ENCODE measurements at regions not wholly inside any gene's neighbourhood (a gene's known extent, or its start where the extent isn't known, plus 50 kb on each side); places are given as distances from the start of the nearest gene placed in this dataset.

GRCh38 chr2:57563015-57563414 lies 483.6 kb upstream of the VRK2 start:
- H3K4me3 ChIP-seq (replicated peaks; ENCODE audit: low read depth, low read length), result no peak overlapping the region
- DNase-seq (ENCODE audit: low read depth), result no peak
- TF ChIP-seq, protein P1, sequence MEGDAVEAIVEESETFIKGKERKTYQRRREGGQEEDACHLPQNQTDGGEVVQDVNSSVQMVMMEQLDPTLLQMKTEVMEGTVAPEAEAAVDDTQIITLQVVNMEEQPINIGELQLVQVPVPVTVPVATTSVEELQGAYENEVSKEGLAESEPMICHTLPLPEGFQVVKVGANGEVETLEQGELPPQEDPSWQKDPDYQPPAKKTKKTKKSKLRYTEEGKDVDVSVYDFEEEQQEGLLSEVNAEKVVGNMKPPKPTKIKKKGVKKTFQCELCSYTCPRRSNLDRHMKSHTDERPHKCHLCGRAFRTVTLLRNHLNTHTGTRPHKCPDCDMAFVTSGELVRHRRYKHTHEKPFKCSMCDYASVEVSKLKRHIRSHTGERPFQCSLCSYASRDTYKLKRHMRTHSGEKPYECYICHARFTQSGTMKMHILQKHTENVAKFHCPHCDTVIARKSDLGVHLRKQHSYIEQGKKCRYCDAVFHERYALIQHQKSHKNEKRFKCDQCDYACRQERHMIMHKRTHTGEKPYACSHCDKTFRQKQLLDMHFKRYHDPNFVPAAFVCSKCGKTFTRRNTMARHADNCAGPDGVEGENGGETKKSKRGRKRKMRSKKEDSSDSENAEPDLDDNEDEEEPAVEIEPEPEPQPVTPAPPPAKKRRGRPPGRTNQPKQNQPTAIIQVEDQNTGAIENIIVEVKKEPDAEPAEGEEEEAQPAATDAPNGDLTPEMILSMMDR (IDR thresholded peaks at IDR 0.05; ENCODE audit: low read length, missing control alignments), result no peak

DNA sequence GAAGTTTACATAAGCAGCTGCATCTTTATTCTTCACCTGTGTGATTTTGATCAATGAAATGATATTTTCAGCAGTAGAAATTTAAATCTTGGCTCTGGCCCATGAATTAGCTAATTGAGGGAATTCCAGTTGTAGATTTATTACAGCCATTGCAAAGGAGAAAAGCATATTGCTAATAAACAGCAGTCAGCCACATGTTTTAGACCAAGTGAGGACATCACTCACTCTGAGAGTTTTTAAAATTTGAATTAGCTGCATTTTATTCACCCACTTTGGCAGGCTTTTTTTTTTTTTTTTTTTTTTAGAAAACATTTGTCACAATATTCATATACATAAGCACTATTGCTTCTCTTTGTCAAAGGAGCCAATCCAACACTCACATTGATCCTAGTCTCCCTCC lies 479.4 kb upstream of the VRK2 start:
- no peak overlapping the region for H3K4me3 ChIP-seq (replicated peaks; ENCODE audit: low read depth, low read length)
- no peak for DNase-seq (ENCODE audit: low read depth)
- TF ChIP-seq, protein P1 (IDR thresholded peaks at IDR 0.05; ENCODE audit: low read length, missing control alignments), result no peak

GRCh38 chr2:57569396-57569795 lies 477.2 kb upstream of the VRK2 start:
- no peak for DNase-seq (ENCODE audit: low read depth)
- TF ChIP-seq, protein P1 (IDR thresholded peaks at IDR 0.05; ENCODE audit: low read length, missing control alignments), result no peak
- no peak overlapping the region for H3K4me3 ChIP-seq (replicated peaks; ENCODE audit: low read depth, low read length)

DNA sequence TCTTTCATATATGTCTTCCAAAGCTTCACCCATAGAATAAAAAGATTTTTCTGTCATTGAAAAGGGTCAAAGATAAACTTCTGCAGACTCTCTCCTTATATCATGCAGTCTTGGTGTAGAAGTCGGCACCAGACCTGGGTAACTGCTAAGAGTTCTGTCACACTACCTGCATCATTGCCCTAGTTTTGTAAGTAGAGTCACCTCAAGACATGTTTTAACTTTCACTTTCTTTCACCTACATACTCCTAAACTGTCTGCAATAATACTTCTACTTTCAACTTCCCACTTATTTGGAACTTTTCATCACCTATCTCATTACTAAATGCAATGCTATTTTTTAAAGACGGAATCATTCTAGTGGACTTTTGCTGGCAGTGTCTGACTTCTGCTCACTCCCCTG lies 475.6 kb upstream of the VRK2 start:
- no peak overlapping the region for H3K4me3 ChIP-seq (replicated peaks; ENCODE audit: low read depth, low read length)
- TF ChIP-seq, protein P1 (IDR thresholded peaks at IDR 0.05; ENCODE audit: low read length, missing control alignments), result no peak
- DNase-seq (ENCODE audit: low read depth), result no peak

DNA sequence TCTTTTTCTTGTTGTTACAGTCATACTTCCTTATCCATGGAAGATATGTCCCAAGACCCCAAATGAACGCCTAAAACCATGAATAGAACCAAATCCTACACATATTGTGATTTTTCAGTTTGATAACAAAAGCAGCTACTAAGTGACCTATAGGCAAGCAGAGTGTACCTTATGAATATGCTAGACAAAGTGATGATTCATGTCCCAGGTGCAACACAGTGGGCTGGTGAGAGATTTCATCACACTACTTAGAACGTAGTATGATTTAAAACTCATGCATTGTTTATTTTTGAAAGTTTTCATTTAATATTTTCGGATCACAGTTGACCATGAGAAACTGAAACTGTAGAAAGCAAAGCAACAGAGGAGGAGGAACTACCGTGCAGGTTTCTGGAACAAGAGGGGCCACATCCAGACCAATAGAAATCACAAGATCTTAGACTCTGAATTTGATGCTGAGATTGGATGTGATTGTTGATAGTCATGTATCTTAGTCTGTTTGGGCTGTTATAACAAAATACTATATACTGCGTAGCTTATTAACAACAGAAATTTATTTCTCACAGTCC lies 470.8 kb upstream of the VRK2 start:
- TF ChIP-seq, protein P1 (IDR thresholded peaks at IDR 0.05; ENCODE audit: low read length, missing control alignments), result no peak
- DNase-seq (ENCODE audit: low read depth), result no peak
- H3K4me3 ChIP-seq (replicated peaks; ENCODE audit: low read depth, low read length), result no peak overlapping the region

DNA sequence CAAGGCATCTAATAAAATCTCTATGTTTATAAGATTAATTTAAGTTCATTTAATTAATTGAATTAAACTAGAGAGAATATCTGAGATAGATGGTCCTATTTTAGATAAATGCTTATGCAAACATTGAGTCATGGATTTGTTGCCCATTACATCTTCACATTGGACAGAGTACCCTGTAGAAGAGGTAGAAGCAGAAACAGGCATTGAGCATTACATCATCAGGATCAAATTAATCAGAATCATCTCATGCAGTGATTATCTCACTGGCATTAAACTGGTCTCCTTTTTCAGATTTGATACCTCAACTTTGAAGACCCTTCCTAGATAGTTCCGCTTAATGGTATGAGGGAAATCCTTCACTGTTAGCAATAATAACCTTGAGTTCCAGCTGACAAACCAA lies 469.6 kb upstream of the VRK2 start:
- H3K4me3 ChIP-seq (replicated peaks; ENCODE audit: low read depth, low read length), result no peak overlapping the region
- TF ChIP-seq, protein P1 (IDR thresholded peaks at IDR 0.05; ENCODE audit: low read length, missing control alignments), result no peak
- no peak for DNase-seq (ENCODE audit: low read depth)

DNA sequence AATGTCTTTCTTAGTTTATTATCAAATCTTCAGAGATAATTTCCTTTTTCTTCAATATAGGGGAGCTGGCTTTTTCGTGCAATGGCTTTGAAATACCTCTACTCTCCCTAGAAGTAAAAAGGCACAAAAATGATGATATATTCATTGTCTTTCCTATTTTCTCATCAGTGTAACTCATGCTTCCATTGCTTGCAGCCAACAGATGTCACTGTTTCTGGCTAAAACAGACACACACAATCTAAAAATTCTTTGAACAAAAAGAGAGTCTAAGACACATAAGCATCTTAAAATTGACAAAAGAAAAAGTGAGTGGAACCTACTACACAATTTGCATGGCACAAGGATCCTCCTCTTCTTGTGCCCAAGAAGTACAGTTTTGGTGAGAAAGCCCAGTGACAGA lies 448.7 kb upstream of the VRK2 start:
- H3K4me3 ChIP-seq (replicated peaks; ENCODE audit: low read depth, low read length), result no peak overlapping the region
- no peak for DNase-seq (ENCODE audit: low read depth)
- TF ChIP-seq, protein P1 (IDR thresholded peaks at IDR 0.05; ENCODE audit: low read length, missing control alignments), result no peak

All from fibroblast of pulmonary artery (primary cell).